Fibroblast of mammary gland (primary cell): ENCODE measurements at regions not wholly inside any gene's neighbourhood (a gene's known extent, or its start where the extent isn't known, plus 50 kb on each side); places are given as distances from the start of the nearest gene placed in this dataset.

Experiments used
- DNase-seq: peaks from one replicate; pipeline ENCODE4 v3.0.0-alpha.2; 2010; ENCODE audit warnings: low read depth
- H3K4me3 ChIP-seq: 2 replicates; pipeline ENCODE4 v1.5.1; 2011; ENCODE audit warnings: low read depth, mild to moderate bottlenecking, low read length, moderate library complexity; ENCODE audit not compliant: control insufficient read depth
- TF ChIP-seq, protein P1 (sequence below): conservative IDR thresholded peaks from 2 replicates; pipeline ENCODE4 v1.5.1; 2011; ENCODE audit warnings: low read depth, low read length, inconsistent platforms; ENCODE audit not compliant: control insufficient read depth, insufficient read depth

GRCh38 chr10:70965566-70965965 lies 77.2 kb upstream of the PCBD1 start:
- TF ChIP-seq, protein P1, sequence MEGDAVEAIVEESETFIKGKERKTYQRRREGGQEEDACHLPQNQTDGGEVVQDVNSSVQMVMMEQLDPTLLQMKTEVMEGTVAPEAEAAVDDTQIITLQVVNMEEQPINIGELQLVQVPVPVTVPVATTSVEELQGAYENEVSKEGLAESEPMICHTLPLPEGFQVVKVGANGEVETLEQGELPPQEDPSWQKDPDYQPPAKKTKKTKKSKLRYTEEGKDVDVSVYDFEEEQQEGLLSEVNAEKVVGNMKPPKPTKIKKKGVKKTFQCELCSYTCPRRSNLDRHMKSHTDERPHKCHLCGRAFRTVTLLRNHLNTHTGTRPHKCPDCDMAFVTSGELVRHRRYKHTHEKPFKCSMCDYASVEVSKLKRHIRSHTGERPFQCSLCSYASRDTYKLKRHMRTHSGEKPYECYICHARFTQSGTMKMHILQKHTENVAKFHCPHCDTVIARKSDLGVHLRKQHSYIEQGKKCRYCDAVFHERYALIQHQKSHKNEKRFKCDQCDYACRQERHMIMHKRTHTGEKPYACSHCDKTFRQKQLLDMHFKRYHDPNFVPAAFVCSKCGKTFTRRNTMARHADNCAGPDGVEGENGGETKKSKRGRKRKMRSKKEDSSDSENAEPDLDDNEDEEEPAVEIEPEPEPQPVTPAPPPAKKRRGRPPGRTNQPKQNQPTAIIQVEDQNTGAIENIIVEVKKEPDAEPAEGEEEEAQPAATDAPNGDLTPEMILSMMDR = no peak
- no peak for DNase-seq
- no peak overlapping the region for H3K4me3 ChIP-seq

GRCh38 chr10:70966646-70967553 lies 78.5 kb upstream of the PCBD1 start:
- TF ChIP-seq, protein P1 = no peak
- H3K4me3 ChIP-seq = no peak overlapping the region
- no peak for DNase-seq

GRCh38 chr10:70967591-70968587 lies 79.5 kb upstream of the PCBD1 start:
- TF ChIP-seq, protein P1 = no peak
- peak; percentile 21 for DNase-seq
- no peak overlapping the region for H3K4me3 ChIP-seq

GRCh38 chr10:70969188-70969587 lies 80.8 kb upstream of the PCBD1 start:
- H3K4me3 ChIP-seq = no peak overlapping the region
- TF ChIP-seq, protein P1 = no peak
- DNase-seq = no peak

DNA sequence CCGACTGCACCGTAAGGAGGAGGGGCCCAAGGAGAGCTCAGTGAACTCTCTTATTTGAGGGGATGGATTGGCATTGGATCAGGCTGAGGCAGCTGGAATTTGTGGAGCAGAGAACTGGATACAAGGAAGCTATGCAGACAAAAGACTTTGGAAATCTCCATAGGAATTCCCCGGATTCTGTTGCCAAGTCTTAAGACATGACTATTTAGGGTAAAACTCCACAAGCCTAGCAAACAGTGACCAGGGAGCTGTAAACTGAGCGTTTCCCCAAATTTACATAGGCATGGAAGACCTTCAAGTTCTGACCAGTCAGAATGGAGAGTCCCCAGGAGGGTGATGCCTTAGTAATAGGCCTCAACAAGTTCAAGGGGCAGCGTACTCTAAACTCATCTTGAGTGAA lies 82.5 kb upstream of the PCBD1 start:
- TF ChIP-seq, protein P1 = no peak
- no peak overlapping the region for H3K4me3 ChIP-seq
- DNase-seq = peak; percentile 1

- H3K4me3 ChIP-seq = no peak overlapping the region
- TF ChIP-seq, protein P1 = no peak
- DNase-seq = no peak
Measured at GRCh38 chr10:70973275-70973674, 84.9 kb upstream of the PCBD1 start.
